Psoas muscle (tissue), 7 donors: ENCODE measurements at regions not wholly inside any gene's neighbourhood (a gene's known extent, or its start where the extent isn't known, plus 50 kb on each side); places are given as distances from the start of the nearest gene placed in this dataset.

Experiments used
- ATAC-seq, 4 donors: fragments of 200-7000 bp; cut with Tn5 transposase; one replicate each; pipeline ENCODE4 v1.9.1; 2020; ENCODE audit warnings: moderate library complexity in 3 of 4, mild to moderate bottlenecking in 2 of 4
- DNase-seq, 2 donors: peaks; one replicate each; pipeline ENCODE4 v3.0.0-alpha.2; 2020
- H3K27ac ChIP-seq: fragments of 200-600 bp; one replicate; pipeline ENCODE4 v1.8.0; 2022
- H3K27me3 ChIP-seq, 3 donors: fragments of 200-600 bp in 1 of 3; one replicate each; pipeline versions ENCODE4 v1.6.1 to v1.8.0; 2013 to 2022; ENCODE audit warnings: low read length in 2 of 3, mild to moderate bottlenecking in 2 of 3, moderate library complexity in 1 of 3; ENCODE audit not compliant: insufficient read depth in 3 of 3
- H3K36me3 ChIP-seq, 2 donors: fragments of 200-600 bp in 1 of 2; one replicate each; pipeline versions ENCODE4 v1.6.1 to v1.8.0; 2013 to 2022; ENCODE audit warnings: low read depth in 1 of 2, mild to moderate bottlenecking in 1 of 2, moderate library complexity in 1 of 2; ENCODE audit not compliant: insufficient read depth in 1 of 2
- H3K4me1 ChIP-seq: fragments of 200-600 bp; one replicate; pipeline ENCODE4 v1.8.0; 2022
- H3K4me3 ChIP-seq: fragments of 200-600 bp; one replicate; pipeline ENCODE4 v1.8.0; 2022; ENCODE audit warnings: mild to moderate bottlenecking
- H3K9me3 ChIP-seq: fragments of 200-600 bp; one replicate; pipeline ENCODE4 v1.8.0; 2022
- WGBS, 3 donors: extraction: QIAGEN DNeasy Blood & Tissue Kit; methylation state at CpG; one replicate each; pipeline versions ENCODE4 v1.1.6 to v1.1.7; 2013; 5-methylcytosine and 5-hydroxymethylcytosine counted together
- intact Hi-C, 2 donors: fragments of 100-400 bp; cut with DNase I; formaldehyde crosslinking; loops; one replicate each; pipeline versions ENCODE4 v1.11.0 to v1.14.2; 2022
- TF ChIP-seq, protein P1 (sequence below): fragments of 200-600 bp; IDR thresholded peaks from one replicate; pipeline ENCODE4 v1.8.0; 2022; ENCODE audit warnings: antibody characterized with exemption
- donor health status: healthy with polysubstance abuse.
- donor health status: DM: no; HTN: no; CAD: no; lungs with moderate emphysema.
- donor health status: Bipolar disorder and iron deficiency.
- donor health status: healthy.
- donor health status: DM: yes; HTN: yes; CAD: no.
- donor health status: DM: no; HTN: no; CAD: no.
- donor health status: DM: yes; HTN: yes; CAD: no.

DNA sequence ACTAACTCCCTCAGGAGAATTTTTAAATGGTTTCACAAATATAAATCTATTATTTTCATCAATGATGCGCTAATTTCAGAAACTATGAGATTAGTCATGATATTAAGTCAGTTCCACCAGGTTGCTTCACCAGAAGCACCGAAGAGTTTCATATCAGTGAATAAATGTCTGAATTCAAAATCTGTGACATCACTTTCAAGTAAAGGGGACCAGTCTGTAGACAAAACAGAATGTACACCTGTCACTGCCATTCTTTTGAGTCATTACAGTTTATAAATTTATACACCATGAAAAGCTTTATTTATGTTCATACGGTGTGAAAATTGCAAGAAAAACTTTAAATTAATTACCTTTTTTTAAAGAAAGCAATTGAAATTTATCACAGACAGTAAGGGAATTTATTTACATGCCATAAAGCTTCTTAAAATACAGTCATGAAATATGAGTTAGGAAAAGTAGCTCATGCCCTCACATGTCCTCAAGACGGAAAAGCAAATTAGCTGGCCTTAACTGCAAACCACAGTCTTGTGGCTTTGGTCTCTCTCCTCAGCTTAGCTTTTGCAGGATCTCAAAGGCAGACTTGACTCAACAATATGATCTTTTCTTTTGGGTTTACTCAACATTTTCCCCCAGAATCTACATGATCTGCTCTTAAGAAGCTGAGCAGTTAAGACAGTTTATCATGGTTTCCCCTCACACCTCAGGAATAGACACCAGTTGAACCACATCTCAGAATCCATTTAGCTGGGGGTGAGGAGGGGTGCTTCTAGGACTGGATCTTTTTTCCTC, 177.7 kb upstream of the MCHR2 start:
- TF ChIP-seq, protein P1, sequence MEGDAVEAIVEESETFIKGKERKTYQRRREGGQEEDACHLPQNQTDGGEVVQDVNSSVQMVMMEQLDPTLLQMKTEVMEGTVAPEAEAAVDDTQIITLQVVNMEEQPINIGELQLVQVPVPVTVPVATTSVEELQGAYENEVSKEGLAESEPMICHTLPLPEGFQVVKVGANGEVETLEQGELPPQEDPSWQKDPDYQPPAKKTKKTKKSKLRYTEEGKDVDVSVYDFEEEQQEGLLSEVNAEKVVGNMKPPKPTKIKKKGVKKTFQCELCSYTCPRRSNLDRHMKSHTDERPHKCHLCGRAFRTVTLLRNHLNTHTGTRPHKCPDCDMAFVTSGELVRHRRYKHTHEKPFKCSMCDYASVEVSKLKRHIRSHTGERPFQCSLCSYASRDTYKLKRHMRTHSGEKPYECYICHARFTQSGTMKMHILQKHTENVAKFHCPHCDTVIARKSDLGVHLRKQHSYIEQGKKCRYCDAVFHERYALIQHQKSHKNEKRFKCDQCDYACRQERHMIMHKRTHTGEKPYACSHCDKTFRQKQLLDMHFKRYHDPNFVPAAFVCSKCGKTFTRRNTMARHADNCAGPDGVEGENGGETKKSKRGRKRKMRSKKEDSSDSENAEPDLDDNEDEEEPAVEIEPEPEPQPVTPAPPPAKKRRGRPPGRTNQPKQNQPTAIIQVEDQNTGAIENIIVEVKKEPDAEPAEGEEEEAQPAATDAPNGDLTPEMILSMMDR, result no peak
- H3K36me3 ChIP-seq, result no peaks in the 10 kb centered on the region
- ATAC-seq (peak in 1 of 4 donors; percentile 34), DNase-seq (no peak)
- 38 to 52% (median 42%) methylated on average over 4 of the region's 4 CpGs for WGBS, 3 donors
- H3K4me3 ChIP-seq, result no peak overlapping the region
- intact Hi-C loops, result no loop called here
- no peaks in the 10 kb centered on the region for H3K9me3 ChIP-seq
- H3K4me1 ChIP-seq, result peaks cover 6% of the 10 kb centered on the region
- no peaks in the 10 kb centered on the region for H3K27me3 ChIP-seq
- no peak overlapping the region for H3K27ac ChIP-seq

DNA sequence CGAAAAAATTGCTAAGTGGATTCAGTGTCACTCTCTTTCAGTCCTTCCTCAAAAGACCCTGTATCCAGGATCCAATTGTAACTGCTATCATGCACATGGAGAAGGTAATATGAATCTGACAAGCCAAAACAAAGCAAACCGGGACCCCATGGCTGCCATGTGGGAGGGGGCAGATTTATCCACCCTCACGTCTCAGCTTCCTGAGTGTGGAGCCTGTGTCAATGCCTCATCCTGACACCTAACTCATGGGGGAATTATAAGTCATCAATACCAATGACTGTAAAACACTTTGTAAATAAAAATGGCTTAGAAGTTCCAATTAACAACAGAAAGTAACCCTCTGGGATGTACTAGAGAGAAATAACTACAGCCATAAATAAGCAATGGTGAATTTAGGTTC, 174.1 kb upstream of the MCHR2 start:
- no peak overlapping the region for H3K27ac ChIP-seq
- H3K4me1 ChIP-seq, result peaks cover 6% of the 10 kb centered on the region
- no peaks in the 10 kb centered on the region for H3K9me3 ChIP-seq
- 54 to 65% (median 61%) methylated on average over 3 of the region's 3 CpGs for WGBS, 3 donors
- no peak overlapping the region for H3K4me3 ChIP-seq
- no peak for ATAC-seq
- no peaks in the 10 kb centered on the region for H3K36me3 ChIP-seq
- TF ChIP-seq, protein P1, result no peak
- DNase-seq, result no peak
- H3K27me3 ChIP-seq, result no peaks in the 10 kb centered on the region
- intact Hi-C loops, result no loop called here

DNA sequence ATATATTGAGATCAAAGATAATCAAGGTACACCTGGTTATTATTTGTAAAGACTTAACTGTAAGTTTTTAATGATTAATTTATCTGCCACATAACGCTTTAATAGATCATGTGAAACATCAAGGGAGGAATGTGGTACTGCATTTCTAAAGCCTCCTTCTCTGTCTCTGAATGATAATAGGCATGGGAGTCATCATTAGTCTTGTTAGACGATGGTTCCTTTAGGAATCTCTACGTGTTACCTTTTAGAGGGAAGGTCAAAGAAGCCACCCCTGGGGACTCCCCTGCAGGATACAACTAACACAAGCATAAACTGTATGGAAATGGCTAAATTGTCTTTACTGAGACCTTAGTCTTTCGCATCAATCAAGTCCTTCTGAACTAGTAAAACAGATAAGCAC, 173.6 kb upstream of the MCHR2 start:
- WGBS, 3 donors, result 58 to 70% (median 68%) methylated on average over 4 of the region's 4 CpGs
- TF ChIP-seq, protein P1, result no peak
- ATAC-seq (no peak), DNase-seq (no peak)
- H3K4me3 ChIP-seq, result no peak overlapping the region
- intact Hi-C loops, result no loop called here
- no peaks in the 10 kb centered on the region for H3K9me3 ChIP-seq
- H3K27me3 ChIP-seq, result no peaks in the 10 kb centered on the region
- H3K4me1 ChIP-seq, result peaks cover 6% of the 10 kb centered on the region
- H3K36me3 ChIP-seq, result no peaks in the 10 kb centered on the region
- H3K27ac ChIP-seq, result no peak overlapping the region

DNA sequence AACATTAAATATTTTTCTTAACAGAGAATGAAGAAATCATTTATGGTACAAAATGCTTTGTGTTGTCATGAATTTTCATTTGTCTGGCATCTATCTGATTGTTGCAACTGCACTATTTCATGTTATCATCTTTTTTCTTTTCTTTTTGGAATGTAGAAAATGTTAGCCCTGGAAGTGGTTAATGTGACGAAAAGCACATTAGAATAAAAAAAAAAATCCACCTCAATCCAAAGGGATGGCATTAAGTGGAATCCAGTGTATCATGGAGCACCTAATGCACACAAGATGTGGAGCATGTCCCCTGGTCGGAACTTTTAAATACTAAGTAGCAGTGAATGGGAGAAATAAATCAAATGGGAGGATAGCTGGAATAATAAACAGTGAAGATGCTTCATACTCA, 172.9 kb upstream of the MCHR2 start:
- intact Hi-C loops, result no loop called here
- no peak for ATAC-seq
- H3K27me3 ChIP-seq, result no peaks in the 10 kb centered on the region
- WGBS, 3 donors, result 32 to 42% (median 39%) methylated on average over 2 of the region's 2 CpGs
- no peak overlapping the region for H3K4me3 ChIP-seq
- H3K27ac ChIP-seq, result no peak overlapping the region
- H3K4me1 ChIP-seq, result peaks cover 1% of the 10 kb centered on the region
- H3K36me3 ChIP-seq, result no peaks in the 10 kb centered on the region
- no peaks in the 10 kb centered on the region for H3K9me3 ChIP-seq
- TF ChIP-seq, protein P1, result no peak
- no peak for DNase-seq

DNA sequence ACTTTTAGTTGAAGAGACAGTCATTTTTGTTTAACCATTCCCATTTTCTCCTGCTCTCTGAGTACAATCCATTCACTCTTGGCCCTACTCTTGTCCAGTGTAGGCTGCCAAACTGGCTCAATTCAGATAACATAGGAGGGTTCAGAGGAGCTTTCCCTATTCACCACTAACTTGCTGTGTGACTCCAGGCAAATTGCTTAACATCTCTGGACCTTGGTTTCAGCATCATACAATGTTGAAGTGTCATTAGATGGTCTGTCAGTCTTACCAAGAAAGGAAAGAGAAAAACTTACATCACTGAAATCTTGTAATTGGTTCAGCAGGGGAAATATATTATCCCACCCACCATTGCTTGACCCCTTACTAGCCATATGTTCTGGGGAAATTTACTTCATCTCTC, 171.4 kb upstream of the MCHR2 start:
- TF ChIP-seq, protein P1, result no peak
- intact Hi-C loops, result no loop called here
- Histone ChIP-seq H3K27me3 (no peaks in the 10 kb centered on the region), H3K4me1 (no peaks in the 10 kb centered on the region), H3K4me3 (no peak overlapping the region), H3K27ac (no peak overlapping the region), H3K36me3 (no peaks in the 10 kb centered on the region), H3K9me3 (no peaks in the 10 kb centered on the region)
- no peak for DNase-seq
- ATAC-seq, result no peak
